SK-N-SH (cell line): ENCODE measurements at regions not wholly inside any gene's neighbourhood (a gene's known extent, or its start where the extent isn't known, plus 50 kb on each side); places are given as distances from the start of the nearest gene placed in this dataset.

ENCODE experiments used
- CTCF ChIA-PET: fragments of 300-600, 350-600 bp; formaldehyde crosslinking; extraction: SDS; loops from one replicate; lab custom pipeline; 2021; lab: Yijun Ruan, JAX
- POLR2A ChIA-PET: fragments of 350-600 bp; sonication (Branson Sonifier 250); formaldehyde crosslinking; extraction: SDS; loops from one replicate; lab custom pipeline; 2020; ENCODE audit warnings: antibody characterized with exemption, inconsistent platforms; lab: Yijun Ruan, JAX
- DNase-seq: peaks from one replicate; pipeline ENCODE4 v3.0.0; 2012
- H2AFZ ChIP-seq: fragments of 200-600 bp; sonication (generic); 2 replicates; pipeline ENCODE4 v1.8.1; 2016; ENCODE audit warnings: antibody characterized with exemption, mild to moderate bottlenecking, low read depth
- H3F3A ChIP-seq: fragments of 200-600 bp; sonication (generic); replicated peaks from 2 replicates; pipeline ENCODE3; 2016; ENCODE audit warnings: antibody characterized with exemption, mild to moderate bottlenecking; ENCODE audit not compliant: insufficient read depth
- H3K27ac ChIP-seq, 2 experiments: fragments of 200-500 bp in 1 of 2; fragments of 200-600 bp in 1 of 2; sonication (Bioruptor generic) in 1 of 2; sonication (generic), shearing (Covaris generic) in 1 of 2; 2 replicates each; pipeline versions ENCODE4 v1.5.1 to v1.6.1; 2014 to 2016; ENCODE audit warnings: low read depth in 2 of 2, inconsistent platforms in 1 of 2, low read length in 1 of 2, mild to moderate bottlenecking in 1 of 2, mixed read lengths in 1 of 2
- H3K27me3 ChIP-seq: fragments of 200-600 bp; sonication (generic), shearing (Covaris generic); 2 replicates; pipeline ENCODE4 v1.6.1; 2016; ENCODE audit warnings: mixed run types; ENCODE audit not compliant: insufficient read depth
- H3K36me3 ChIP-seq, 2 experiments: fragments of 200-500 bp in 1 of 2; fragments of 200-600 bp in 1 of 2; sonication (Bioruptor generic) in 1 of 2; sonication (generic) in 1 of 2; replicated peaks in 1 of 2; 2 replicates each; pipeline versions ENCODE3 to v1.5.1; 2014 to 2016; ENCODE audit warnings: low read length in 1 of 2, mild to moderate bottlenecking in 1 of 2; ENCODE audit not compliant: insufficient read depth in 2 of 2, control insufficient read depth in 1 of 2
- H3K4me1 ChIP-seq, 2 experiments: fragments of 200-500 bp in 1 of 2; fragments of 200-600 bp in 1 of 2; sonication (Bioruptor generic) in 1 of 2; sonication (generic), shearing (Covaris generic) in 1 of 2; 2 replicates each; pipeline versions ENCODE4 v1.5.1 to v1.6.1; 2014 to 2016; ENCODE audit warnings: low read depth in 1 of 2, low read length in 1 of 2, mixed run types in 1 of 2; ENCODE audit not compliant: insufficient read depth in 2 of 2, control insufficient read depth in 1 of 2
- H3K4me2 ChIP-seq: fragments of 200-600 bp; sonication (generic), shearing (Covaris generic); 2 replicates; pipeline ENCODE4 v1.6.1; 2017; ENCODE audit warnings: mixed run types
- H3K4me3 ChIP-seq, 2 experiments: fragments of 200-500 bp in 1 of 2; fragments of 200-600 bp in 1 of 2; sonication (Bioruptor generic) in 1 of 2; sonication (generic), shearing (Covaris generic) in 1 of 2; 2 replicates each; pipeline versions ENCODE4 v1.5.1 to v1.8.1; 2014 to 2016; ENCODE audit warnings: low read depth in 2 of 2, inconsistent platforms in 1 of 2, low read length in 1 of 2, mild to moderate bottlenecking in 1 of 2, mixed read lengths in 1 of 2, moderate library complexity in 1 of 2
- H3K79me2 ChIP-seq: fragments of 200-600 bp; sonication (generic); 2 replicates; pipeline ENCODE4 v1.8.1; 2017; ENCODE audit warnings: mild to moderate bottlenecking; ENCODE audit not compliant: insufficient read depth
- H3K9ac ChIP-seq: fragments of 200-600 bp; sonication (generic); 2 replicates; pipeline ENCODE4 v1.6.1; 2017; ENCODE audit warnings: mixed run types
- H3K9me2 ChIP-seq: fragments of 200-600 bp; sonication (generic); 2 replicates; pipeline ENCODE4 v1.6.1; 2017; ENCODE audit warnings: mixed run types
- H3K9me3 ChIP-seq: fragments of 200-600 bp; sonication (generic); 2 replicates; pipeline ENCODE4 v1.6.1; 2017; ENCODE audit warnings: mixed run types, mild to moderate bottlenecking, moderate library complexity
- H4K20me1 ChIP-seq: fragments of 200-600 bp; sonication (generic); 2 replicates; pipeline ENCODE4 v1.6.1; 2017; ENCODE audit warnings: mild to moderate bottlenecking, mixed run types; ENCODE audit not compliant: insufficient read depth
- CTCF ChIP-seq: fragments of 200-600 bp; sonication (generic); IDR thresholded peaks from 2 replicates; pipeline ENCODE4 v1.6.1; 2017; ENCODE audit warnings: antibody characterized with exemption, mild to moderate bottlenecking, moderate library complexity
- ELF1 ChIP-seq: IDR thresholded peaks from 2 replicates; pipeline ENCODE4 v1.4.0; 2012
- EZH2phosphoT487 ChIP-seq: fragments of 200-600 bp; sonication (generic); IDR thresholded peaks from 2 replicates; pipeline ENCODE4 v1.6.1; 2017; ENCODE audit warnings: low read depth, mixed run types, mild to moderate bottlenecking, antibody characterized with exemption, moderate library complexity, borderline replicate concordance
- FOXM1 ChIP-seq: IDR thresholded peaks from 2 replicates; pipeline ENCODE4 v1.4.0; 2012; ENCODE audit warnings: low read depth, mild to moderate bottlenecking
- GABPA ChIP-seq: IDR thresholded peaks from 2 replicates; pipeline ENCODE4 v1.4.0; 2012; ENCODE audit warnings: low read depth, mild to moderate bottlenecking
- IRF3 ChIP-seq: fragments of 150-350 bp; IDR thresholded peaks from 2 replicates; pipeline ENCODE4 v1.6.1; 2016; ENCODE audit warnings: mild to moderate bottlenecking, low read depth, low read length
- JUND ChIP-seq: IDR thresholded peaks from 2 replicates; pipeline ENCODE4 v1.4.0; 2012
- MEF2A ChIP-seq: IDR thresholded peaks from 2 replicates; pipeline ENCODE4 v1.4.0; 2012; ENCODE audit warnings: low read depth, borderline replicate concordance
- MXI1 ChIP-seq: IDR thresholded peaks from 2 replicates; pipeline ENCODE4 v1.6.1; 2012; ENCODE audit warnings: mild to moderate bottlenecking, low read depth, low read length, improper control_type of control experiment
- NRF1 ChIP-seq: IDR thresholded peaks from 2 replicates; pipeline ENCODE4 v1.6.1; 2012; ENCODE audit warnings: low read depth, mild to moderate bottlenecking, low read length
- POLR2AphosphoS5 ChIP-seq: IDR thresholded peaks from 2 replicates; pipeline ENCODE4 v1.6.1; 2012; ENCODE audit warnings: low read depth, low read length
- RCOR1 ChIP-seq: fragments of 150-350 bp; IDR thresholded peaks from 2 replicates; pipeline ENCODE4 v1.6.1; 2017; ENCODE audit warnings: antibody characterized with exemption, low read length
- RXRA ChIP-seq: IDR thresholded peaks from 2 replicates; pipeline ENCODE4 v1.4.0; 2012; ENCODE audit warnings: low read depth, mild to moderate bottlenecking, borderline replicate concordance
- SIN3A ChIP-seq: IDR thresholded peaks from 2 replicates; pipeline ENCODE4 v1.6.1; 2012; ENCODE audit warnings: low read depth, mild to moderate bottlenecking, low read length, moderate library complexity, borderline replicate concordance
- TAF1 ChIP-seq: IDR thresholded peaks from 2 replicates; pipeline ENCODE4 v1.6.1; 2012; ENCODE audit warnings: low read depth, mild to moderate bottlenecking, low read length, moderate library complexity, borderline replicate concordance
- TCF12 ChIP-seq: IDR thresholded peaks from 2 replicates; pipeline ENCODE4 v1.4.0; 2012
- TEAD4 ChIP-seq: IDR thresholded peaks from 2 replicates; pipeline ENCODE4 v1.4.0; 2012; ENCODE audit warnings: mild to moderate bottlenecking, borderline replicate concordance; ENCODE audit not compliant: insufficient read depth
- USF1 ChIP-seq: IDR thresholded peaks from 2 replicates; pipeline ENCODE4 v1.4.0; 2012; ENCODE audit warnings: low read depth, borderline replicate concordance
- YY1 ChIP-seq: IDR thresholded peaks from 2 replicates; pipeline ENCODE4 v1.4.0; 2012; ENCODE audit warnings: low read depth, mild to moderate bottlenecking
- WGBS: methylation state at CpG from one replicate; pipeline ENCODE4 v1.1.6; 2017; ENCODE audit warnings: low lambda C conversion rate; 5-methylcytosine and 5-hydroxymethylcytosine counted together
- TF ChIP-seq, protein P1 (sequence below): fragments of 150-350 bp; IDR thresholded peaks from 2 replicates; pipeline ENCODE4 v1.6.1; 2017; ENCODE audit warnings: antibody characterized with exemption, low read length, low read depth, borderline replicate concordance

DNA sequence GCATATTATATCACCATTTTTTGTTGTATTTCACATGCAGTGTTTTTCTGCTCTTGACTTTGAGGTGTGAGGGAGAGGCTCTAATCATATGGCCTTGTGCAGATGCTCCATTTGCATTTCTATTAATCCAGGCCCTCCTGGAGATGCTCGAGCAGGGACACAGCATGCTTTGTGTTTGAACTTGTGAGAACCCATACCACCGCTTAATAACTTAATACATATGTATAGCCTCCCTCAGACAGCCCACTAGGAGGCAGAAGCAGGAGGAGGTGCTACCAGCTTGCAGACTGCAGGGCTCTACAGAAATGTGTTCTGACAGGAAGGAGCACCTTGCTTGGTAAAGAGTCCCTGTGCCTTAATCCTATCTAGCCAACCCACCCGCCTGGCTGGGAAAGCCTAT, 155.2 kb downstream of the BARHL2 start:
- Histone ChIP-seq H3K79me2 (no peaks in the 10 kb centered on the region), H3K27ac (no peak overlapping the region), H3K36me3 (no peaks in the 10 kb centered on the region), H3K9me3 (no peaks in the 10 kb centered on the region), H3K4me3 (no peak overlapping the region), H3K4me1 (no peaks in the 10 kb centered on the region), H2AFZ (no peak overlapping the region), H3K27me3 (0 out of 2 replicates have a peak, but pooled peaks cover 6% of the 10 kb centered on the region), H3K9ac (no peak overlapping the region), H3K4me2 (no peak overlapping the region), H4K20me1 (no peaks in the 10 kb centered on the region), H3K9me2 (no peaks in the 10 kb centered on the region), H3F3A (no peaks in the 10 kb centered on the region)
- POLR2A ChIA-PET: no interaction called here
- DNase-seq: no peak
- TF ChIP-seq SIN3A (no peak), TAF1 (no peak), TCF12 (no peak), JUND (no peak), IRF3 (no peak), POLR2AphosphoS5 (no peak), EZH2phosphoT487 (no peak), GABPA (no peak), MEF2A (no peak), NRF1 (no peak)
- TF ChIP-seq, protein P1, sequence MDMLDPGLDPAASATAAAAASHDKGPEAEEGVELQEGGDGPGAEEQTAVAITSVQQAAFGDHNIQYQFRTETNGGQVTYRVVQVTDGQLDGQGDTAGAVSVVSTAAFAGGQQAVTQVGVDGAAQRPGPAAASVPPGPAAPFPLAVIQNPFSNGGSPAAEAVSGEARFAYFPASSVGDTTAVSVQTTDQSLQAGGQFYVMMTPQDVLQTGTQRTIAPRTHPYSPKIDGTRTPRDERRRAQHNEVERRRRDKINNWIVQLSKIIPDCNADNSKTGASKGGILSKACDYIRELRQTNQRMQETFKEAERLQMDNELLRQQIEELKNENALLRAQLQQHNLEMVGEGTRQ: no peak
- CTCF ChIA-PET: interaction anchor here (1.1 kb wide), 1 partner anchor 24 kb away, joined by 3 read pairs; no protein-coding TSS in a partner anchor
- 4% methylated on average over 3 of the region's 3 CpGs for WGBS

GRCh38 chr1:90561103-90561783, 155.9 kb downstream of the BARHL2 start:
- no peak for DNase-seq
- Histone ChIP-seq H3K4me2 (no peak overlapping the region), H3K9ac (no peak overlapping the region), H2AFZ (no peak overlapping the region), H3K36me3 (no peaks in the 10 kb centered on the region), H3K9me3 (no peaks in the 10 kb centered on the region), H3K27me3 (0 out of 2 replicates have a peak, but pooled peaks cover 6% of the 10 kb centered on the region), H3K9me2 (no peaks in the 10 kb centered on the region), H3K4me1 (no peaks in the 10 kb centered on the region), H3F3A (no peaks in the 10 kb centered on the region), H3K4me3 (no peak overlapping the region), H3K27ac (no peak overlapping the region), H3K79me2 (no peaks in the 10 kb centered on the region), H4K20me1 (no peaks in the 10 kb centered on the region)
- ChIA-PET POLR2A (no interaction called here), CTCF (interaction anchor here (0.8 to 1.5 kb wide), 2 partner anchors 16 to 18 kb away, joined by 3 to 6 read pairs; no protein-coding TSS in a partner anchor)
- WGBS: under 1% methylated on average over 7 of the region's 7 CpGs
- no peak for TF ChIP-seq MXI1
- no peak for TF ChIP-seq FOXM1
- TF ChIP-seq TCF12: no peak
- TF ChIP-seq YY1: no peak
- TF ChIP-seq USF1: no peak
- no peak for TF ChIP-seq TEAD4
- TF ChIP-seq CTCF: no peak
- no peak for TF ChIP-seq GABPA
- no peak for TF ChIP-seq RCOR1
- no peak for TF ChIP-seq EZH2phosphoT487
- TF ChIP-seq RXRA: no peak
- no peak for TF ChIP-seq ELF1
- no peak for TF ChIP-seq POLR2AphosphoS5
